ENCODE measurements at regions not wholly inside any gene's neighbourhood (a gene's known extent, or its start where the extent isn't known, plus 50 kb on each side); places are given as distances from the start of the nearest gene placed in this dataset.

DNA sequence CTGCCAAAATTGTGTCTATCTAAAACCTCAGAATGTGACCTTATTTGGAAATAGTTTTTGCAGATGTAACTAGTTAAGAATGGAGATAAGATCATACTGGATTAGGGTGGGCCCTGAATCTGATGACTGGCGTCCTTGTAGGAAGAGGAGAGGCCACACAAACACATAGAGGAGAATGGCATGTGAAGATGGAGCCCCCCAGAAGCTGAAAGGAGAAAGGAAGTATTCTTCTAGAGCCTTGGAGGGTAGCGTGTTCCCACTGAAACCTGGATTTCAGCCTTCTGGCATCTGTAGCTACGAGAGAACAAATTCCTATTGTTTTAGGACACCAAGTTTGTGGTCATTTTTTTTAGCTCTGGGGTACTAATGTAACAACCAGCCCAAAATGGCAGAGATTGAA is 423.0 kb upstream of the TPM1 start:
- H3K4me1 ChIP-seq (ENCODE audit: low read length): no peaks in the 10 kb centered on the region

DNA sequence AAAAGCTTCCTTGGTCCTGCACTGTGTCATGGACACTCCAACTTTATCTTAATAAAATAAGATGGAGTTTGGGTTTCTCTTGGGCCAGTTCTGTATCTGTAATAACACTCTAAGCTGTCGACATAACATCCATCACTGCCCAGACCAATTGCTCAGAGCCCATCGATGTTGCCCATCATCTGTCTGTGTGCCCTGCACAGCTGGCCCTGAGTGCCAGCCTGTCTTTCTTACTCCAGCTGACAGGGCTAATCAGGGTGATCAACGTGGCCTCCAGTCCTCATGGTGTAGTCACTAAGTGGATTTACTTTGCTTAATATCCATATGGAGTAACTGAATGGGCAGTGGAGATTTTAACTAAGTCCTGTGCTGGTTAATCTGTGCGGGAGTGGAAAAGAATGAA is 419.8 kb upstream of the TPM1 start:
- TF ChIP-seq EZH2phosphoT487 (IDR thresholded peaks at IDR 0.05; ENCODE audit: low read length): no peak
- TF ChIP-seq, protein P1, sequence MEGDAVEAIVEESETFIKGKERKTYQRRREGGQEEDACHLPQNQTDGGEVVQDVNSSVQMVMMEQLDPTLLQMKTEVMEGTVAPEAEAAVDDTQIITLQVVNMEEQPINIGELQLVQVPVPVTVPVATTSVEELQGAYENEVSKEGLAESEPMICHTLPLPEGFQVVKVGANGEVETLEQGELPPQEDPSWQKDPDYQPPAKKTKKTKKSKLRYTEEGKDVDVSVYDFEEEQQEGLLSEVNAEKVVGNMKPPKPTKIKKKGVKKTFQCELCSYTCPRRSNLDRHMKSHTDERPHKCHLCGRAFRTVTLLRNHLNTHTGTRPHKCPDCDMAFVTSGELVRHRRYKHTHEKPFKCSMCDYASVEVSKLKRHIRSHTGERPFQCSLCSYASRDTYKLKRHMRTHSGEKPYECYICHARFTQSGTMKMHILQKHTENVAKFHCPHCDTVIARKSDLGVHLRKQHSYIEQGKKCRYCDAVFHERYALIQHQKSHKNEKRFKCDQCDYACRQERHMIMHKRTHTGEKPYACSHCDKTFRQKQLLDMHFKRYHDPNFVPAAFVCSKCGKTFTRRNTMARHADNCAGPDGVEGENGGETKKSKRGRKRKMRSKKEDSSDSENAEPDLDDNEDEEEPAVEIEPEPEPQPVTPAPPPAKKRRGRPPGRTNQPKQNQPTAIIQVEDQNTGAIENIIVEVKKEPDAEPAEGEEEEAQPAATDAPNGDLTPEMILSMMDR (IDR thresholded peaks at IDR 0.05; ENCODE audit: low read length): no peak
- no peaks in the 10 kb centered on the region for H3F3A ChIP-seq (ENCODE audit: insufficient read depth, low read length)
- no peak overlapping the region for H2AFZ ChIP-seq (ENCODE audit: low read length)

More for the DNA sequence above, 423.0 kb upstream of the TPM1 start:
- H3K4me3 ChIP-seq (ENCODE audit: low read length): no peak overlapping the region
- TF ChIP-seq EZH2phosphoT487 (IDR thresholded peaks at IDR 0.05; ENCODE audit: low read length) (no peak), EZH2 (optimal IDR thresholded peaks at IDR 0.05; ENCODE audit: low read depth, low read length) (no peak)
- TF ChIP-seq, protein P1 (IDR thresholded peaks at IDR 0.05; ENCODE audit: low read length): no peak
- H3K36me3 ChIP-seq (replicated peaks; ENCODE audit: insufficient read depth, low read length): no peaks in the 10 kb centered on the region
- H3K27me3 ChIP-seq (replicated peaks; ENCODE audit: insufficient read depth, low read length): no peaks in the 10 kb centered on the region
- H3K9ac ChIP-seq (ENCODE audit: low read length): no peak overlapping the region
- H2AFZ ChIP-seq (ENCODE audit: low read length): no peak overlapping the region
- H3K79me2 ChIP-seq (ENCODE audit: low read length): no peaks in the 10 kb centered on the region
- no peak for DNase-seq
- H3F3A ChIP-seq (ENCODE audit: insufficient read depth, low read length): no peaks in the 10 kb centered on the region
- no peaks in the 10 kb centered on the region; the same call in 1 of the 2 replicates for H3K9me2 ChIP-seq (replicated peaks; ENCODE audit: insufficient read depth, low read length)
- no peak overlapping the region for H3K4me2 ChIP-seq (ENCODE audit: low read depth, low read length)
- no peaks in the 10 kb centered on the region for H4K20me1 ChIP-seq (ENCODE audit: insufficient read depth, low read length)
- no peaks in the 10 kb centered on the region for H3K9me3 ChIP-seq (replicated peaks; ENCODE audit: insufficient read depth, low read length)
- no peak overlapping the region for H3K27ac ChIP-seq (ENCODE audit: low read length)

DNA sequence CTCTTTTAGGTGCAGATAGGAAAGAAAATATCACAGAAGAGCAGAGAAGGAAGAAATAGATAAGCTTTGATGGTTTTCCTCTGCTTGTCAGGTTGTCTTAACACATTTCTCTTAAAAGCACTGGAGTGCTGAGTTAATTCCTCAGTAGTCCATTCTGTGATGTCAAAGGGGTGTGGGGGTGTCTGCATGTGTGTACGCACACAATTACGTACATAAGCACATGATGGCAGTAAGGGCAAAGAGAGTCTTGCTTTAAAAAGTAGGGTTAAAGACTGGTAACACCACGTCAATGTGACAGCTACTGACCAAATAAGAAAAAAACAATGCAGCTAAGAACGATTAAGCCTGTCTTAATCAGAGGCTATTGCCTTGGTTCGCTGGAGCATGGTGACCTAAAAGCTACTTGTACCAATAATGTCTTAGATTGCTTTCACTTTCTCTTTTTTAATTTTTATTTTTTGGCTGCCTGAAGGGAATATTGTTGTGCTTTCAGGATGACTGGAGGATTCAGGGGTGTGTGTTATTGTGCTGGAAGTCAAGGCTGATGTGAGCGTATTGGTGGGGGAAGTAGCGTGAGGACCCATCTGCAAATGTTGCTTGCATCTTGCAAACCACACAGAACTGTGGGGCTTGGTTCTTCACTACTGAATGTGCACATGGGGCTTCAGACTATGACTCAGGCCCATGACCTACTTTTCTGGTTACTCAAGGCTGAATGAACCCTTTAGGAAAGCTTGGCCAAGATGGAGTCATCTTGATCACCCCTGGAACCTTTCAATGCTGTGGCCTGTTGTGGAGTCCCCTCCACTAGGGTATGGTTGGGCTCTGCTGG is 417.8 kb upstream of the TPM1 start:
- no peaks in the 10 kb centered on the region for H4K20me1 ChIP-seq (ENCODE audit: insufficient read depth, low read length)
- no peaks in the 10 kb centered on the region for H3K36me3 ChIP-seq (replicated peaks; ENCODE audit: insufficient read depth, low read length)
- H3K27ac ChIP-seq (ENCODE audit: low read length): no peak overlapping the region
- TF ChIP-seq, protein P1 (IDR thresholded peaks at IDR 0.05; ENCODE audit: low read length): no peak
- no peak for TF ChIP-seq EZH2phosphoT487 (IDR thresholded peaks at IDR 0.05; ENCODE audit: low read length)
- no peak overlapping the region for H3K9ac ChIP-seq (ENCODE audit: low read length)
- no peaks in the 10 kb centered on the region for H3F3A ChIP-seq (ENCODE audit: insufficient read depth, low read length)
- H3K9me2 ChIP-seq (replicated peaks; ENCODE audit: insufficient read depth, low read length): no peaks in the 10 kb centered on the region; the same call in 1 of the 2 replicates
- H3K27me3 ChIP-seq (replicated peaks; ENCODE audit: insufficient read depth, low read length): no peaks in the 10 kb centered on the region
- H2AFZ ChIP-seq (ENCODE audit: low read length): peak overlapping the region; percentile 48; the same call in 1 of the 2 replicates
- DNase-seq: no peak
- no peaks in the 10 kb centered on the region for H3K4me1 ChIP-seq (ENCODE audit: low read length)
- H3K4me2 ChIP-seq (ENCODE audit: low read depth, low read length): 0 out of 2 replicates have a peak overlapping the region, but pooled peaks have one; percentile 10
- H3K9me3 ChIP-seq (replicated peaks; ENCODE audit: insufficient read depth, low read length): no peaks in the 10 kb centered on the region
- H3K4me3 ChIP-seq (ENCODE audit: low read length): no peak overlapping the region
- no peaks in the 10 kb centered on the region for H3K79me2 ChIP-seq (ENCODE audit: low read length)

More for the DNA sequence above, 419.8 kb upstream of the TPM1 start:
- Histone ChIP-seq H3K4me2 (ENCODE audit: low read depth, low read length) (no peak overlapping the region), H3K36me3 (replicated peaks; ENCODE audit: insufficient read depth, low read length) (no peaks in the 10 kb centered on the region), H3K4me3 (ENCODE audit: low read length) (no peak overlapping the region), H3K27ac (ENCODE audit: low read length) (no peak overlapping the region), H3K79me2 (ENCODE audit: low read length) (no peaks in the 10 kb centered on the region), H3K27me3 (replicated peaks; ENCODE audit: insufficient read depth, low read length) (no peaks in the 10 kb centered on the region), H4K20me1 (ENCODE audit: insufficient read depth, low read length) (no peaks in the 10 kb centered on the region), H3K9me2 (replicated peaks; ENCODE audit: insufficient read depth, low read length) (no peaks in the 10 kb centered on the region; the same call in 1 of the 2 replicates), H3K4me1 (ENCODE audit: low read length) (no peaks in the 10 kb centered on the region), H3K9me3 (replicated peaks; ENCODE audit: insufficient read depth, low read length) (no peaks in the 10 kb centered on the region), H3K9ac (ENCODE audit: low read length) (no peak overlapping the region)
- no peak for DNase-seq

Measured in MM.1S (cell line).